ENCODE measurements at regions not wholly inside any gene's neighbourhood (a gene's known extent, or its start where the extent isn't known, plus 50 kb on each side); places are given as distances from the start of the nearest gene placed in this dataset.

GRCh38 chr13:106213028-106213757 lies 322.3 kb downstream of the EFNB2 start:
- TF ChIP-seq ZNF331 (CRISPR knock-in tag; IDR thresholded peaks at IDR 0.05; ENCODE audit: low read depth) = no peak
- TF ChIP-seq POLR2AphosphoS5 (IDR thresholded peaks at IDR 0.05; ENCODE audit: low read depth) = no peak
- TF ChIP-seq CREB1 (CRISPR knock-in tag; IDR thresholded peaks at IDR 0.05; ENCODE audit: low read depth) = no peak
- no peak for TF ChIP-seq EZH2 (IDR thresholded peaks at IDR 0.05; ENCODE audit: low read depth, unreplicated experiment)

Measured in GM23338 (cell line).